A549 (cell line): ENCODE measurements at regions not wholly inside any gene's neighbourhood (a gene's known extent, or its start where the extent isn't known, plus 50 kb on each side); places are given as distances from the start of the nearest gene placed in this dataset.

Experiments used
- CTCF ChIP-seq: fragments of >200 bp; sonication (Bioruptor Twin); formaldehyde crosslinking; IDR thresholded peaks from 3 replicates; pipeline ENCODE4 v1.5.1; 2016
- POLR2A ChIP-seq: IDR thresholded peaks from 2 replicates; pipeline ENCODE4 v1.6.1; 2012; ENCODE audit warnings: mild to moderate bottlenecking, low read length

- no peak for TF ChIP-seq POLR2A
- no peak for TF ChIP-seq CTCF
Observed at GRCh38 chr3:76653640-76654251, 386.2 kb upstream of the ROBO2 start.
